Activated naive CD8-positive, alpha-beta T cell treated with anti-CD3 and anti-CD28 coated beads, Interleukin-2, amount 10 ng/mL, durations not matched to agents 7 days and 5 days (primary cell): ENCODE measurements at regions not wholly inside any gene's neighbourhood (a gene's known extent, or its start where the extent isn't known, plus 50 kb on each side); places are given as distances from the start of the nearest gene placed in this dataset.

Source experiments
- ATAC-seq: fragments of 150-1000 bp; cut with Tn5 transposase; one replicate; pipeline ENCODE4 v1.10.0; 2021; ENCODE audit warnings: low read depth, moderate library complexity
- POLR2A ChIA-PET: fragments of 350-600 bp; sonication (Branson Sonifier 250); formaldehyde crosslinking; loops from one replicate; lab custom pipeline; 2021; ENCODE audit warnings: antibody characterized with exemption; lab: Charles Lee
- DNase-seq: peaks from one replicate; pipeline ENCODE4 v3.0.0; 2021
- H3K27ac Mint-ChIP-seq: one replicate; pipeline ENCODE4 v1.8.0; 2022; ENCODE audit warnings: mild to moderate bottlenecking, mixed read lengths
- H3K27me3 Mint-ChIP-seq: one replicate; pipeline ENCODE4 v1.8.0; 2022; ENCODE audit warnings: mild to moderate bottlenecking, moderate library complexity, mixed read lengths
- H3K36me3 Mint-ChIP-seq: one replicate; pipeline ENCODE4 v1.8.0; 2021; ENCODE audit warnings: mild to moderate bottlenecking, mixed read lengths
- H3K4me1 Mint-ChIP-seq: one replicate; pipeline ENCODE4 v1.8.0; 2021; ENCODE audit warnings: mixed read lengths
- H3K4me3 Mint-ChIP-seq: one replicate; pipeline ENCODE4 v1.8.0; 2022; ENCODE audit warnings: mild to moderate bottlenecking, moderate library complexity, mixed read lengths
- H3K9me3 Mint-ChIP-seq: one replicate; pipeline ENCODE4 v1.8.0; 2021; ENCODE audit warnings: mixed read lengths

DNA sequence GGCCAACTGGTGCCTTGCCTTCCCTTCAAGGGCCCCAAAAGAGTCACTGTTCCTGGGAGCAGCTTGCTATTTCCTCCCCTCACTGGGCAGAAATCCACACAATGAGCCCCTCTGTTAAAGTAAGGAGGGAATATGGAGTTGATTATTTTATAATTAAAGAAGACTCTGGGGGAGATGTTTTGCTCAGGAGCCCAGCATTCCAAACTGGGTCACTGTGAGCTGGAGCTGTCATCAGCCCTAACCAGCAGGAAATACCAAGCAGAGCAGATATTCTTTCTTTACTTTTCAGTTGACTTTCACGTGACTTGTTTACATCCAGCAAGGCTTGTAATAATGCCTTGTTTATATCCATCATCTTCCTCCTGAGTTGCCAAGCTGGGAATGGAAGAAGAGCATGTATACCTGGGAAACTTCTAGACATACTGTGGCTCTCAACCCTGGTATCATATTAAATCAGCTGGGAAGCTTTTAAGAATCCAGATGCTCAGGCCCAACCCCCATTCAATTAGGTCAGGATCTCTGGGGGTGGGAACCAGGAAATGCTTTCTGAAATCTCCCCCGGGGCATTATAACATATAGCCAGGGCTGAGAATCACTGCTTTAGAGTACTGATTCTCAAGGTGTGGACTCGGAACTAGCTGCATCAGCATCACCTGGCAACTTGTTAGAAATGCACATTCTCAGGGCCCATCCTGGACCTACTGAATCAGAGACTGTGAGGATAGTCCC is 175.6 kb upstream of the MYLIP start:
- peaks cover 4% of the 10 kb centered on the region for H3K4me1 Mint-ChIP-seq
- DNase-seq (no peak), ATAC-seq (no peak)
- H3K27ac Mint-ChIP-seq: no peak overlapping the region
- no peaks in the 10 kb centered on the region for H3K36me3 Mint-ChIP-seq
- H3K4me3 Mint-ChIP-seq: no peak overlapping the region
- POLR2A ChIA-PET: interaction anchor here (0.5 kb wide), 1 partner anchor 320 kb away, joined by 4 read pairs; no protein-coding TSS in a partner anchor
- peaks cover 3% of the 10 kb centered on the region for H3K9me3 Mint-ChIP-seq
- no peaks in the 10 kb centered on the region for H3K27me3 Mint-ChIP-seq

DNA sequence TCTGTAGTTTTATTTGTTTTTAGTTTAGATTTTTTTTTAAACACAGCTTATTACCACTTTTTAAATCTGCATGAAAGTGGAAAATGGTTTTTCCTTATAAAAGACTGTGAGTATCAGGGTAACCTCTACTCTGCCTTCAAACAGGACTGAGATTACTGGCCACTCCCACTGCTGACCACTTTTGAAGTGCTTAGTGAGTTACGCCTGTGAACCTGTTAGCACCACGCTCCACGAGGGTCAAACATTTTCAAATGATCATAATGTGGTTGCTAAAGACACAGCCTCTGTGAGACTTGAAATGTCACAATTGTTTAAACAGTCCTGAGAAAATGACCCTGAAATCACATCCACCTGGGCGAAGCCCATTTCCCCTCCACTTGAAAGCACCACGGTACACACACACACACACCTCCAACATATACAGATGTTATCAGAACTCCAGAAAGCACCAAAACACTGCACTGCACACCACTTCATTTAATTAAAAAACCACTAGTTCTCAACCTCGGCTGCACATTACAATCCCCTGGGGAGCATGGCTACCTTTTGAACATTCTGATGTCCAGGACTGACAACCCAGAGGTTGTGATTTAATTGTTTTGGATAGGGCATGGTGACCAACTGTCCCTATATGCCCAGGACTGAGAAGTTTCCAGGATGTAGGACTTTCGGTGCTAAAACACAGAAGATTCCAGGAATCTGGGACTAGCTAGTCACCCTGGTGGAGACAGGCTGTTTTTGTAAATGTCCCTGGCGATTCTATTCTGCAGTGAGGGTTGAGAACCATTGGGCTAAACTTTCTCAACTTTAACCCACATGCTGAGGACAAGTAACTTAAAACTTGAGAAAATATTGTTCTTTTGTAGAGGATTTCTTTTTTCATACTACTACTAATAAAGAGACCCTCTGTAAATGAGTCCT is 176.4 kb upstream of the MYLIP start:
- no peaks in the 10 kb centered on the region for H3K27me3 Mint-ChIP-seq
- H3K27ac Mint-ChIP-seq: no peak overlapping the region
- H3K36me3 Mint-ChIP-seq: no peaks in the 10 kb centered on the region
- POLR2A ChIA-PET: interaction anchor here (0.5 kb wide), 1 partner anchor 321 kb away, joined by 4 read pairs; no protein-coding TSS in a partner anchor
- H3K4me1 Mint-ChIP-seq: peaks cover 4% of the 10 kb centered on the region
- ATAC-seq (no peak), DNase-seq (no peak)
- no peak overlapping the region for H3K4me3 Mint-ChIP-seq
- H3K9me3 Mint-ChIP-seq: peaks cover 3% of the 10 kb centered on the region

DNA sequence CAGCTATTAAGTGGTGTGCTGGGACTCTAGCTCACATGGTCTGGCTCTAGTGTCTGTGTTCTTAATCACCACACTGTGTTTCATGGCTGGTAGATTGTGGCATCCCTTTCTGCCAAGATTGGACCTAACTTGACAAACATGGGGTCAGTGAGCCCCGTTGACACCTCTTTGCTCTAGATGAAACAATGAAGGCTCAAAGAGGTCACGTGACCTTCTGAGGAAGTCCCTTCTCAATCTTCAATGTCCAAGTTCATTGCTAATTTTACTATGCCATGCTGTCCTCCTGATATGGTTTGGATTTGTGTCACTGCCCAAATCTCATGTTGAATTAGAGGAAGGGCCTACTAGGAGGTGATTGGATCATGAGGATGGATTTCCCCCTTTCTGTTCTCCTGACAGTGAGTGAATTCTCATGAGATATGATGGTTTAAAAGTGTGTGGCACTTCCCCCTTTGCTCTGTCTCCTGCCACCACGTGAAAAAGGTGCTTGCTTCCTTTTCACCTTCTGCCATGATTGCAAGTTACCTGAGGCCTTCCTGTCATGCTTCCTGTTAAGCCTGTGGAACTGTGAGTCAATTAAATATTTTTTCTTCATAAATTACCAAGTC is 177.8 kb upstream of the MYLIP start:
- peaks cover under 1% of the 10 kb centered on the region for H3K4me1 Mint-ChIP-seq
- no peaks in the 10 kb centered on the region for H3K36me3 Mint-ChIP-seq
- ATAC-seq: no peak
- H3K9me3 Mint-ChIP-seq: no peaks in the 10 kb centered on the region
- POLR2A ChIA-PET: no interaction called here
- DNase-seq: no peak
- H3K27ac Mint-ChIP-seq: no peak overlapping the region
- H3K27me3 Mint-ChIP-seq: no peaks in the 10 kb centered on the region
- H3K4me3 Mint-ChIP-seq: no peak overlapping the region

DNA sequence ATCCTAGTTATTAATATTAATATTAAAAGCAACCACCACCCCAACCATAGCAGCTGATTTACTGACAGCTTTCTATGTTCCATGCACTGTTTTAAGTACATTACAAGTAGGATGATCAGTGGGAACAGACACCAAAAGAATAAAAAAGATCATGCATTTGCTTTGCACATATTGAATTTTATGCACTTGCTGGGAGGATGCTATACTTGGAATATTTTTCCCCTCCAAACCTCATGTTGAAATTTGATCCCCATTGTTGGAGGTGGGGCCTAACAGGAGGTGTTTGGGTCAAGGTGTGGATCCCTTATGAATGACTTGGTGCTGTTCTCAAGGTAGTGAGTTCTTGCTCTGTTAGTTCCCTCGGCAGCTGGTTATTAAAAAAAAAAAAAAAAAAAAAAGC is 178.9 kb upstream of the MYLIP start:
- DNase-seq (no peak), ATAC-seq (no peak)
- Mint-ChIP-seq H3K27ac (no peak overlapping the region), H3K4me3 (no peak overlapping the region), H3K27me3 (no peaks in the 10 kb centered on the region), H3K9me3 (no peaks in the 10 kb centered on the region), H3K4me1 (no peaks in the 10 kb centered on the region), H3K36me3 (no peaks in the 10 kb centered on the region)
- POLR2A ChIA-PET: interaction anchor here (0.6 kb wide), 1 partner anchor 903 kb away, joined by 3 read pairs; no protein-coding TSS in a partner anchor

DNA sequence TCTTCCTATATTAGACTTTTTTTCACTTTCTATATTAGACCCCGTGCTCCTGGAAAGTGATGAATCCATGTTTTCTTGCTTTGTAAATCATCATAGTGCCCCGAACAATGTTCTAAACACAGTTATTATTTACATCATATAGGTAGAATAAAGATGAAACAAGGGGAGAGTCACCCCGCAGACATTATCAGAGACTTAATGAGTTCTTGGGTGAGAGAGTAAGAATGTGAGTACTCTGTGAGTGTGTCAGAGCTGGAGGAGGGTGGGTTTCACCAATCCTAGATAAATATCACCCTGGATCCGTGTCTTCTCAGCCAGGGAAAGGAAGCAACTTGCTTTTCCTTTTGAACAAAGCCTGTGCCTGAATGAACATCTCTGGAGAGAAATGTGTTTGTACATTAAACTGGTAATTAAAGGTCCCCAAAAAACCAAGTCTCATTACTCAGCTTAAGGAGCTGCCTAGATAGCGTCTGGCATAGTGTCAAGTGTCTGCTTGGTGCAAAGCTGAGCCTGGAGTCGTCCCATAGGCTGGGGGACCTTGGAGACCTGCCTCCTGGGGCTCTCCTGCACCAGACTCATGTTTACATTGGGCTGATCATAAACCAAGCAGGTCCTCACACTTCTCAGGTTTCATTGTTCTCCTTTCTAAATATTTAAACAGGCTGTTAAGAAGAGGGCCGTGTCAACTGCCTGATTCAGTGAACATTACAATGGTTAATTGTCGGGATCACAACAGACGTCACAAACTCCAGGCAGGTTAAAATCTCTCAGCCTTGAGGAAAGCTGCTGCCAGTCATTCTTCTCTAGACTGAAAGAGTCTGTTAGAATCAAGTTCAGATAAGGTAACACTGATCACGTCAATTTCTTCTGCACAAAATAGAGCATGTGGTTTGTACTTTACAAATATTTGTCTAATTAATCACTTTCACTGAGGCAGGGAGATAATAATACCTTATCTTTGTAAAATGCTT is 179.7 kb upstream of the MYLIP start:
- DNase-seq: no peak
- POLR2A ChIA-PET: interaction anchor here (0.6 kb wide), 1 partner anchor 902 kb away, joined by 3 read pairs; no protein-coding TSS in a partner anchor
- H3K9me3 Mint-ChIP-seq: no peaks in the 10 kb centered on the region
- H3K36me3 Mint-ChIP-seq: no peaks in the 10 kb centered on the region
- H3K27me3 Mint-ChIP-seq: no peaks in the 10 kb centered on the region
- no peaks in the 10 kb centered on the region for H3K4me1 Mint-ChIP-seq
- no peak overlapping the region for H3K27ac Mint-ChIP-seq
- no peak for ATAC-seq
- H3K4me3 Mint-ChIP-seq: no peak overlapping the region

DNA sequence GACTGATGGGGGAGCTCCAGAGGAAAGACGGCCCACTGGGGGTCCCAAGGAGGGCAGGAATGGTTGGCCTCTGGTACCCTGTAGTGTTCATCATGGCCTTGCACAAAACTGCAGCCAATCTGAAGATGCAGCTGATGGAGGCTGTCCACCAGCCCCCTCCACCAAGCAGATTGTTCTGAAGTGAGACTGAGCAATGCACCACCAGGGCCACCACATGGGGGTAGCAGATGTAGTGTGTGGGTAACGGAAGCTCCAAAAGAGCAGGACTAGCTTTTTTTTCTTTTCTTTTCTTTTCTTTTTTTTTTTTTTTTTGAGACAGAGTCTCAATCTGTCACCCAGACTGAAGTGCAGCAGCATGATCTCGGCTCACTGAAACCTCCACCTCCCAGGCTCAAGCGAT is 181.0 kb upstream of the MYLIP start:
- Mint-ChIP-seq H3K27ac (no peak overlapping the region), H3K4me3 (no peak overlapping the region), H3K36me3 (no peaks in the 10 kb centered on the region), H3K9me3 (no peaks in the 10 kb centered on the region), H3K4me1 (no peaks in the 10 kb centered on the region), H3K27me3 (peaks cover 1% of the 10 kb centered on the region)
- ATAC-seq (no peak), DNase-seq (no peak)
- POLR2A ChIA-PET: no interaction called here

DNA sequence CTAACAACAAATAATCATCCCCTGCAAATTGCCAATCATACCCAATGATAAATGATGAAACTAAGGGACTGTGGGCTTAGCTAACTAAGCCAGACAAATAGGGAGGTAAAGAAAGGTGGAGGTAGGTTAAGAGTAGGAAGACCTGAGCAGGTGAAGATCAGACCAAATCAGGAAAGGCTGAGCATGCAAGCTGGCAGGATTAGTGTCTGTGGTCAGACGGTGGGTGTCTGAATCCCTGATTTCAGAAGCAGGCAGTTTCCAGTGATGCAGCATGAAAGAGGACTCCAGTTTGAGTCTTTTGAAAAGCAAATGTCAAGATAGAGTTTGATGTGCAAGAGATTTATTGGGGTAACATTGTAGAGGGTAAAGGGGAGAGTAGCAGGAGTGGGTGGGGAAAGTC is 181.4 kb upstream of the MYLIP start:
- Mint-ChIP-seq H3K9me3 (no peaks in the 10 kb centered on the region), H3K4me1 (no peaks in the 10 kb centered on the region), H3K27me3 (peaks cover 3% of the 10 kb centered on the region), H3K36me3 (no peaks in the 10 kb centered on the region), H3K4me3 (no peak overlapping the region), H3K27ac (no peak overlapping the region)
- ATAC-seq (no peak), DNase-seq (no peak)
- POLR2A ChIA-PET: no interaction called here

DNA sequence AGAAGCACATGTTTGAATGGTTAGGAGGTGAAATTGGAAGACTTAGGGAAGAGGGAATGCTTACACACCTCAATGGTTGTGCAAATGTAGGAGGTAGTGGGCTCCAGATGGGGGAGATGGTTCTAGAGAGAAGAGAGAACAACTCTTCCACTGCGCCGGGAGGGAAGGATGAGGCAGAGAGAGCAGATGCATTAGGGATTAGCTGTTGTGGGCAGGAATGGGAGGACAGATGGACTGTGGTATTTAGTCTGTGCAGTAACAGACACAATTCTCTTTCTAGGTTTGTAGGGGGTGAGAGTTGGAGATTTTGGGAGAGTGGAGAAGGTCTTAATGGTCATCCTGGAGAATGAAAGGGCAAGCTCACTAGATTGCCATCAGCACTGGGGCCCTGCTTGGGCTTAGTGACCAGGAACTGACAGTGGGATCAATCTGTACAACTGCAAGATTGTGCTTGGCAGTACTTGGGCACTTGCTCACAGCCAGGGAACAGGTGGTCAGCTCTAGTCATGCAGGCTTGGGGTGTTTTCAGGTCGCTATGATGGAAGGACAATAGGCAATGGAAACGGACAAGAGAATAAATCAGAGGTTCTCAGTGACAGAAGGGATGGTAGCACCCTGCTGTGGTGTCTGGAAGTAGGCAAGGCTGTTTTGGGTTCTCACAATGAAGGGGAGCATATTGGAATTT is 182.0 kb upstream of the MYLIP start:
- POLR2A ChIA-PET: no interaction called here
- no peak for ATAC-seq
- Mint-ChIP-seq H3K4me1 (no peaks in the 10 kb centered on the region), H3K4me3 (no peak overlapping the region), H3K27ac (no peak overlapping the region), H3K36me3 (no peaks in the 10 kb centered on the region), H3K27me3 (peaks cover 3% of the 10 kb centered on the region), H3K9me3 (no peaks in the 10 kb centered on the region)
- DNase-seq: no peak

DNA sequence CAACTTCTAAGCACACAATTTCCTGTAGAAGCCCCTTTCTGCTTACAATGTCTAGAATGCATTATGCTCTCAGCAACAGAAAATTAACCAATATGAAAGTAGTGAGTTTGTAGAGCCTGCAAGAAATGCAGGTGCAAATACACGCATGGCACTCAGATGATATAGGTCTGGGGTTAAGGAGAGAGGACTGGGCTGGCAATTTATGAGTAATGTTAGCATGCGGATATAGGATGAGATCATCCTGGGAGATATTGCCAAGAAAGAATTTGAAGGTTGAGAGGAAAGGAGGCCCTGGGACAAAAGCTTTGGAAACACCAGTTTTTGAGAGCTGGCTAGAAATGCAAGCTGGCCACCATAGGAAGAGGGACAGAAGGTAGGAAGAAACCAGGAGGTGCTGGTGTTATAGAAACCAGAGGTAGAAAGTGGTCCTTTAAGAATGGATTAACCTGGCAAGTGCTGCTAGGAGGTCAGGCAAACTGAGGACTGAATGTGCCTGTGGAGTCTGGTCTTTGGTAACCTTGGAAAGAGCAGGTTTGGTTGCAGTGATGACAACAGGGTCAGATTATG is 183.2 kb upstream of the MYLIP start:
- Mint-ChIP-seq H3K4me3 (no peak overlapping the region), H3K27ac (no peak overlapping the region), H3K4me1 (no peaks in the 10 kb centered on the region), H3K9me3 (peaks cover 3% of the 10 kb centered on the region), H3K36me3 (no peaks in the 10 kb centered on the region), H3K27me3 (peaks cover 3% of the 10 kb centered on the region)
- no peak for DNase-seq
- ATAC-seq: no peak
- POLR2A ChIA-PET: no interaction called here

DNA sequence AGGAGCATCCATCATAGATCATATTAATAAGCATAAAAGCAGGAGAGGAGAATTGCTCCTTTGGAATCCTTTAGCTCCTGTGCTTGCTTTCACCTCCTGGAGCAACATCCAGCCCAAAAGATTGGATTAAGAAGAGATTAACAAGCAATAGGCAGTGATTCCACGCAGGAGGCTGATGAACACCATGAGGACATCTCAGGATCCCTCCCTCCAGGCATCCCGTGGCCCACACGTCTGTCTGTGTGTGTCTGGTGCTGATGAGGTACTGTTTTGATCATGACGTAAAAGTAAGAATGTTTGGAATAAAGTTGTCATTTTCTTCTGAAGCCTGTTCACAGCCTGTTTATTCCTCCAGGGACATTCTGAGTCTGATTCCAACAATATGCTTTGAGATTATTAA is 185.5 kb upstream of the MYLIP start:
- Mint-ChIP-seq H3K27me3 (peaks cover 3% of the 10 kb centered on the region), H3K4me1 (no peaks in the 10 kb centered on the region), H3K36me3 (no peaks in the 10 kb centered on the region), H3K4me3 (no peak overlapping the region), H3K9me3 (peaks cover 4% of the 10 kb centered on the region), H3K27ac (no peak overlapping the region)
- no peak for DNase-seq
- ATAC-seq: no peak
- POLR2A ChIA-PET: no interaction called here

DNA sequence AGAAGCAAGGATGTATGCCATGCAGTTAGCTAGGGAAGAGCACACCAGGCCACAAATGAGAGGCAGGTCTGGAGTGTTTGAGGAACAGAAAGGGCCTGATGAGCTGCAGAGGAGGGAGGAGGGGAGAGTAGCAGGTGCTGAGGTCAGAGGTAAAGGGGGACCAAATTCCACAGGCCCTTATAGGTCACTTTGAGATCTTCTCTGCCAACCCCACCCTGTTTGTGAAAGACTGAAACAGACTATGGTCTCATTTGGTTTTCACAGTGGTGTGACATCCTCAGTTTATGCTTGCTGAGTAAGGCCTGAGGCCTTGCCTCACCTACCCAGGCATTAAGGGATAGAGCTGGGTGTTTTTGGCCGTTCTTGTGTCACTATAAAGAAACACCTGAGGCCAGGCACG is 187.7 kb upstream of the MYLIP start:
- DNase-seq (no peak), ATAC-seq (no peak)
- Mint-ChIP-seq H3K36me3 (no peaks in the 10 kb centered on the region), H3K4me3 (no peak overlapping the region), H3K4me1 (no peaks in the 10 kb centered on the region), H3K9me3 (peaks cover 4% of the 10 kb centered on the region), H3K27ac (no peak overlapping the region), H3K27me3 (peaks cover 4% of the 10 kb centered on the region)
- POLR2A ChIA-PET: no interaction called here

DNA sequence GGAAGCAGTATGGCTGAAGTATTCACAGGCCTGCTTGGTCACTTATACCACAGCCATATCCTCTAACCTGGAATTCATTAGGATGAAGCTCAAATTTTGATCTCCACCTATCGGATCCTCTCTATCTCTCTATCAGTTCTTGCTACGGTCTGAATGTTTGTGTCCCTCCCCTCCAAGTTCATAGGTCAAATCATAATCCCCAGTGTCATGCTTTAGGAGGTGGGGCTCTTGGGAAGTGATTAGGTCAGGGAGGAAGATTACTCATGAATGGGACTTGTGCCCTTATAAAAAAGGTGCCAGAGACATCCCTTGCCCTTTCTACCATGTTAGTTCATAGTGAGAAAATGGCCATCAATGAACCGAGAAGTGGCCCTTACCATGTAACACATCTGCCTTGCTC is 190.8 kb upstream of the MYLIP start:
- no peaks in the 10 kb centered on the region for H3K4me1 Mint-ChIP-seq
- H3K27ac Mint-ChIP-seq: no peak overlapping the region
- no peaks in the 10 kb centered on the region for H3K36me3 Mint-ChIP-seq
- peaks cover 7% of the 10 kb centered on the region for H3K27me3 Mint-ChIP-seq
- peaks cover 4% of the 10 kb centered on the region for H3K9me3 Mint-ChIP-seq
- H3K4me3 Mint-ChIP-seq: no peak overlapping the region
- ATAC-seq (no peak), DNase-seq (no peak)
- POLR2A ChIA-PET: no interaction called here
